GM21390 (cell line): ENCODE measurements at regions not wholly inside any gene's neighbourhood (a gene's known extent, or its start where the extent isn't known, plus 50 kb on each side); places are given as distances from the start of the nearest gene placed in this dataset.
"Not testable (repeated sequence)": the region's sequence is repeated elsewhere in the genome, so short reads cannot be mapped to it uniquely, and the experiment has no call there.

ENCODE experiments used
- ATAC-seq: cut with Tn5 transposase; IDR thresholded peaks from one replicate; pipeline ENCODE4 v1.9.1; 2021; ENCODE audit not compliant: unreplicated experiment

DNA sequence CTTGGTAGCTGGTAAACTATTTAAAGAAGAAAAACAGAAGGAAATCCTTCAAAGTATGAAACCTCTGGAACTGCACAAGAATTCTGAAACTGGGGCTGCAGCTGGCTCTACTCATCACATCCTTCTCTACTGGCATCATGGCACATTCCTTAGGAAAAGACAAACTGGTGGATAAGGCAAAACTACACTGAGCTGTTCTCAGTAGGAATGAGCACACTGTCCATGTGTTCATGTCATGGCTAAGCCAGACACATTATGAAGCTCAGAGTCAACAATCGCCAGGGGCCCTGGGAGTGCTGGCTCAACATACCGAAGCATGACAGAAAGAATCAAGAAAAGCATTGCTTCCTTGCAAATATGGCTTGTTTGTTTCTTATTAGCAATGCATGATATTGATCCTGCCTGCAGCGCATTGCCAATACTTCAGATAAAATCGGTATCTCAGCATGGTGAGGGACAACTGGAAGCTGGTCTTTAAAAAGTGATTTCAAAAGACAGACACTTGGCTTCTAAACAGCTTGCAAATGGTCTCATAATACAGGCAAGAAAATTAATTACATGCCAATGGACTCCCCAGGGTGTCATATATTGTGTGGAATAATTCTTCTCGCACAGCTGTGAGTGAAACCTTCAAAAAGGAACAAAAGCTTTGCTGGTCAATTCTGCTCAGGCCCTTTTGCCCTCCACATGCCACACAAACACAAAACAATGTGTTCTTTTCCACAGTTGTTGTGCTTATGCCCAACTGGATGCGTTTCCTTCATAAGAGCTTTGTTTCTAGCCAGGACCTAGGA lies 300.2 kb upstream of the VCX start:
- no peak for ATAC-seq

DNA sequence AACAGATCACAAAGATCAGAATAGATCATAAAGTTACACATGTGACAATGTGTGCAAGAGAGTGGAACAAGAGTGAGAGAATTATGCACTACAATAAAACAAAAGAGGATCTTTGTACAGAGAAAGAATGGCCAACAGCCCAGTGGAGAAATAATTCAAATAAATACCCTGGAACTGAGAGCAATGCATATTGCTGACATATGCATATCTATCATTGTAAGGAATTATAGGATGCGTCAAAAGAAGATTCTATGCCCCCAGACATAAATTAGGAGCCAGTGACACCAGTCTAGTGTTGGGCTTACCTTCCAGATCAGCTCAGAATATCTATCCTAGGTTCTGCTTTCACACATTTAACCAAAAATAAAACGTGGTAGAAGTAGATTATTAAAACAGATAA lies 320.1 kb upstream of the VCX start:
- ATAC-seq, result no peak

DNA sequence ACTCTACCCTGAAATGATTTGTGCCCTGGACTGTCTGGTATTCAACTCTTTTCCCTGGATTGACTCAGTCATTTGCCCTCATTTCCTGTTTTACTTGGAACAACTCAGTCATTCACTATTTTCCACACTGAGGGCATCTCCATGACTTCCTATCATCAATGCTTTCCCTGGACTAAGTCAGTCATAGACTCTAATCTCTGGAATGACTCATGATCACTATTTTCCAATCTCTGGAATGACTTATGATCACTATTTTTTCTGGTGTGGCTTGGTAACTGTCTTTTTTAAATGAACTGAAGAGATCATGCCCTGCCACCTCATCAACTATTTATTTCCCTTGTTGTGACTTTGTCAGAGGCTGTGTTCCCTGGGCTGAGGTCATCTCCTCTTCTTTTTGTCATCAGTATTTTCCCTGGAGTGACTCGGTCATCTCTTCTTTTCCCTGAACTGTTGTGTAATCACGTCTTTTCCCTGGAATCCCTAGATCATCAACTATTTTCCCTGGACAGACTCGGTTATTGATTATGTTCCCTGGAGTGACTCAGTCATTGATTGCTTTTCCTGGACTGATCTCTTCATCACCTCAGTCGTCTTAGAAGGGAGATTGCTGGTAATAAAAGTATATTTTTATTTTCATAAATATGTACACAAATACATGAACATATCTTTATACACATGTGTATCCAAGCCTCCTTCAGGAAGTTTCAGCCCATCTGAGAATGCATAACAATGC lies 327.1 kb upstream of the VCX start:
- ATAC-seq, result no peak

DNA sequence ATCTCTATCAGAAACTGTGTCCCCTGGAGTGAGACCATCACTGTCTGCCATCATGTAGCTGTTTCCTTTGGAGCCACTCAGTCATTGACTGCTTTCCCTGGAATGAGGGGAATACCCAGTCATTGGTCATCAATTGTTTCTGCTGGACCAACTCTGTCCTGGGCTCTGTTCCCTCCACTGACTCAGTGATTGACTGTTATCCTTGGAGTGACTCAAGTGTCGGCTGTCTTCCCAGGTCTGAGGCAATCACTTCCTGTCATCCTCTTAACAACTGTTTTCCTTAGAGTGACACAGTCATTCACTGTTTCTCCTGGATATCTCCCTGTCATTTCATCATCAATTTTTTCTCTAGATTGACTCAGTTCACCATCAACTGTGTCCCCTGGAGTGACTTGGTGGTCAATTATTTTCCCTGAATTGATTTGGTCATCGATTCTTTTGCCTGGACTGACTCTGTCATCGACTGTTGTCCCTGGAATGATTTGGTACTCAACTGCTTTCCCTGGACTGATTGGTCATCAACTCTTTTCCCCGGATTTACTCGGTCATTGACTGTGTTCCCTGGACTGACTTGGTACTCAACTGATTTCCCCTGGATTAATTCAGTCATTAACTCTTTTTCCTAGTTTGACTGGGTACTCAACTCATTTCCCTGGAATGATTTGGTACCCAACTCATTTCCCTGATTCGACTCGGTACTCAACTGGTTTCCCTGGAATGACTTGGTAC lies 327.9 kb upstream of the VCX start:
- ATAC-seq, result no peak

DNA sequence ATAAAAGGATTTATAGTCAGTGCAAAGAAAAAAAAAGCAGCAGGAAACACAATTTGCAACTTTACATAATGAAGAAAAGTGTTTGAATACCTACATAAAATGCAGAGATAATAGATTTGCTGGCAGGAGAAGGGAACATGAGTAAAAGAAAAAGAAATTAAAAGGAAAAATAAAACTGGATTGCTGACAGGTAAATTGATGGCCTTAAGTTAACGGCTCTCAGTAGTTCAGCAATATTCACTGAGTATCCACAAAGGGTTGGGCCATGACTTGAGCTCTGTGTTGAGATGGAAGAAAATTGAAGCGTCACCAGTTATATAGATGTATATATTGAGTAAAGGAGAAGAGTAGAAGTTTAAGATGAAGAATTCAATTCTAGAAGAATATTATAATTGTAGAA lies 330.1 kb upstream of the VCX start:
- no peak for ATAC-seq

DNA sequence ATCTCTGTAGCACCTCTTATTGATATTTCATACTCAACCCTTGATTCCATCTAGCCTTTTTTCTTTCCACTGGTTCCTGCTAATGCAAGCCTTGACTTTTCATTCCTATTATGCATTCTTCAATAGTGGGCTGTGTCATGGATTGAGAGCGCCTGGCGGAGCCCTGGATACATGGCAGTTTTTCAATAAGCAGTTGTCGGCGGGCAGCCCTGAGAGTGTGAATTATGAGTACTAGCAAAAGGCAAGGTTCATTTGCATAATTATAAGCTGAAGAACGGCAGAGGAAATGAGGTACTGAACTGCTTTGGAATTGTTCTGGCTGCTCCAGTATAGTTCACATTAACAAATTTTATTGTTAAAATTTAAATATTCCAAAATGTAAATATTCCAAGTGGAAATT lies 339.7 kb upstream of the VCX start:
- ATAC-seq, result no peak

DNA sequence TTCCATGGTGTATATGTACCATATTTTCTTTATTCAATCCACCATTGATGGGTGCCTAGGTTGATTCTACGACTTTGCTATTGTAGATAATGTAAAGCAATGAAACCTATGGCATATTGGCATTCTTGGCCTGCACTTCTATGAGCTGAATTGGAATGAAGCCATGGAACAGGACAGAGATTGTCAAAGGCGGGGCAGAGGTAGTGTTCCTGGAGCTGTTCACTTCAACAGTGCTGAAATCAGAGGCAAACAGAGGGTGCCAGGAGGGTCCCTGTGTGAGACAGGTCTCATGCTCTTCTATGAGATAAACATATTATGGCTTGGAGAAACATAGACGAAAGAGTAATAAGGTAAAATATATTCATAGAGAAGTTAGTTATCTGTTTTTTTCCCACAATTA lies 342.6 kb upstream of the VCX start:
- no peak for ATAC-seq

DNA sequence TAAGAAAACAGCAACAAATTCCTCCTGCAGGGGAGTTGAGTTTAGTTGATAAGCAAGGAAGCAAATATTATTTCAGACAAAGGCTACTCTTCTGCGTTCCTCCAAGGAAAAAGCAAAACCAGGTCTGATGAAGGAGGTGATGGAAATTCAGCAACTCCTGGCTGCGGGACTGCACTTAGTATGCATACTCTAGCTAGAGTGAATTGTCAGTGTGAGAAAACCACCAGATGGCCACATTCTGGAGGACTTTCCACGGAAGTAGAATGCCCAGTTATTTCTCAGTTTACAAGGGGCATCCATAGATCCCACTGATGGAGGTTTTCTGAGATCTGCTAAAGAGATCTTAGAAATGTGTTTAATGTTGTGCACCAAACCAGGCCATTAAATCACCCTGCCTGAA lies 338.6 kb upstream of the PUDP start:
- no peak for ATAC-seq

DNA sequence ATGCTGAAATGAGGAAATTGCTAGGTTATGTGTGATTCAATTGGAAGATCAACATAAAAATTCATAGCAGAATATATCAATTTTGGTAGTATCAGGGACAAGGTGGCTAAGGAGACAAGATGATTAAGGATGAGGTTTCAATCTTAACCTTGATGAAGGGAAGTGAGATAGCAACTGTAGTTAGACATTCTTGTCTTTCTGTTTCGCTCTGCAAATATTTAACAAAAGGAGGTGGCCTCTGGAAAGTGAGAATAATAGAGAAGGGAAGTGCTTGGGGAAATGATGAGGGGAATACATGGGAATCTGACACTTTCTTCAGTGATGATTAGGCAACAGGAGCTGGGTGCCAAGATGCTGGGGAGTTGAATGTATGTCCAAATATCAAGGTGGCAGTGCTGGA lies 337.1 kb upstream of the PUDP start:
- no peak for ATAC-seq

DNA sequence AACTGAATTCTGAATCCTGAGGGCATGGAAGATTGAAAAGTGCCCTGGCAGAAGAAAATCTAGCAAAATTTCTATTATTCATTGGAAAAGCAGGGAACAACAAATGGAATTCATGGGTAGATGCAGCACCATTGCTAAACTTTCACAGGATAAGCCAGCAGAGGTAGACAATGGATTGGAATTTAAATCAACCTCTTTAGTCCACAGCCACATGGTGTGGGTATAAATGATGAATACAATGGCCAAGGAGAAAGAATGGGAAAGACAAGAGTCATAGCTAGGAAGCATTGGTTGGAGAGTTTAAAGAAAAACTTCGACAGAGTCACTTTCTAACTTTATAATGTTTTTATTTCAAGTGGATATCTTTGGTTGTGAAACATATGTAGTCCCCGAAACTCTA lies 332.8 kb upstream of the PUDP start:
- ATAC-seq, result no peak

DNA sequence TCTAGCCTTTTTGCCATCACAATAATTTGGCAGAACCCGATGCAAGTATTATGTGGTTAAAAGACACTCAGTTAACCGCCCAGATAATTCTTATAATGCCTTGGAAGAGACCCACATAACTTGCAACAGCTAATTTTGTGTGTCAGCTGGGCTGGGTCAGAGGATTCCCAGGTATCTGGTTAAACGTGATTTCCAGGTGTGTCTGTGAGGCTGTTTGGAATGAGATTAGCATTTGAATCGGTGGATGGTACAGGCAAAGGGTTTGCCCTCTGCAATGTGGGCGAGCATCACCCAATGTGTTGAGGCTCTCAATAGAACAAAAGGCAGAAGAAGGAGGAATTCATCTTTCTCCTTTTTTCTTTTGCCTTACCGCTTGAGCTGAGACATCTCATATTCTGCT lies 314.2 kb upstream of the PUDP start:
- no peak for ATAC-seq

DNA sequence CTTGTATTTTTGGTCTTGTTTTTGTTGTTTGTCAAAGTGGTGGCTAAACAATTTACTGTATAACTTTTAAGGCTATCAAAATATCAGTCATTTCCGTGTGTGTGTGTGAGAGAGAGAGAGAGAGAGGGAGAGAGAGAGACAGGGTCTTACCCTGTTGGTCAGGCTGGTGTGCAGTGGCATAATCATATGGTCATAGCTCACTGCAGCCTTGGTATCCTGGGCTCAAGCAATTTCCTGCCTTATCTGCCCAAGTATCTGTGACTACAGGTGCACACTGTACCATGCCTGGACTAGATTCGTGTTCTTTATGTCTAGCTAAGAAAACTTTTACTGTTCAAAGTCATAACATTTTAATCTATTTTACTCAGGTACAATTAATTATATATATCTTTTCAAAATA lies 313.1 kb upstream of the PUDP start:
- ATAC-seq, result not testable (repeated sequence)

DNA sequence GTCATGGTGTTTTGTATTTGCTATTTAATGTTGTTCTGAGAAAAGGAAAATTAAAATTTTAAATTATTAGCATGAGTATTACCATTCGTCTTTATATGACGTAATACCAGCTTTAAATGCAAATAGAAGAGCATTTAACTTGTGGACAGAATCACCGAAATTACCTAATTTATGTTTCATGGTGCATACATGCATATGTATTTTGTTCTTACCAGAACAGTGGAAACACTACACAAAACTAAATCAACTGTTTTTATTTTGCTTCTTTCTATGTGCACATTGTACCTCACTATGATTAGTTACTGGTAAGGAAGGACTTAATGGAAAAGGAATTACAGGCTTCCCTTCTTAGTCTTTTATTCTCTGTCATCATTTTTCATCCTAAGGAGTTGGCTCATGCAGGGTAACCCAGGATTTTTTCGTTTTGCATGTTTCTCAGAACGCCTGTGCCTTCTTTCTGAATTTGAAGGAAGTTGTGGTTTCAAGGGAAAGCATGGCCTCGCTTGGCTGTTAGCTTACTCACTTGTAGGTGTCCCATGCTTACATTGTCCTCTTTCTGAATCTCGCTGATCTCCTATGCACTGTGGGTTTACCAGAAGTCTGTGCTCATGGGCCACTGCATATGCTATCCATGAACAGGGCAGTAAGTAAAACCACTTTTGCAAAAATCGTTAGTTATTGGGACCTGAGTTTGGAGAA lies 300.0 kb upstream of the PUDP start:
- no peak for ATAC-seq

DNA sequence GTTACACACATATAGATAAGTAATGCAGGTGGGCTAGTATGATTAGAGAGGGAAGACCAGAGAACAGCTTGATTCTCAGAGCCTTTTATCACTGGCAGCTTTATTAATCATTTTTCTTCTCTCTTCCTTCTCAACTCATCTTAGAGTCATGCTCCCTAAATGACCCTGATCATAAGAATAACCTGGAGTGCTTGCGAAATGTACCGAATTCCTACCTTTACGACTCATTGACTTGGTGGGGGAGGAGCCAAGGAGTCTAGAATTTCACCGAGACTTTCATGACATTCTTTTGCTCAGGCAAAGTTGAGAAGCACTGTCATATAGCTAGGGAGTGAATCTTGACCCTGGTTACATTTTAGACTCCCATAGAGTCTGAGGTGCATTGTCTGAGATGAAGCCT lies 298.9 kb upstream of the PUDP start:
- ATAC-seq, result no peak

DNA sequence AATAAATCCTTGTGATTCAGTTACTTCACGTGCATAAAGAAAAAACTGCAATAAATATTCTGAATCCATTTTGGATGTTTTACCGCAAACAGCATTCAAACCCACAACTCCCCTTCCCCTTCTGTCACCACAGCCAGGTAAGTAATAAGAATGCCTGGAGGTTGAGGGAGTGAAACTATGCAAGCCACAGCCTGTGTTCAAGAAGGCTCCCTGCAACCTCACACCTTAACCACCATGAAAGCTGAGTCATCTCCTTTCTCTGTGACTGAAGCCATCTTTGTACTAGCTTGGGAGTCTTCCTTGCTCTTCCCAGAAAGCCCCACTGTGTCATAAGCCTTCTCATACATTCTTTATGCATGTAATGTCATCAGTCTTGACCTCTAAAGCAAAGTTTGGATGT lies 297.0 kb upstream of the PUDP start:
- ATAC-seq, result peak; percentile 100

DNA sequence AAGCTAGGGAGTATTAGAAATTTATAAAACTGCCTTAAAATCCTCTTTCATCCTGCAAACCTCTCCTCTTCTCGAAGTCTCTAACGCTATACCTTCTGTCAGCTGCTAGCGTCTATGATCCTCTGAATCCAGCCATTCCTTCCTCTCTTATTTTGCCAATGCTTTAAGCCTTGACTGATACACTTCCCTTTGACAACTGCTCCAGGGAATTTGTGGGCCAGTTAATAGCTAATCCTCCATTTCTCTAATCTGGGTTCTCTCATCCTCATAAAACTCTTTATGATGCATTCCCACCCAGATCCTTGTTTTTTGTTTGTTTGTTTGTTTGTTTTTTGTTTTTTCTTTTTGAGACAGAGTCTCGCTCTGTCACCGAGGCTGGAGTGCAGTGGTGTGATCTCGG lies 293.6 kb upstream of the PUDP start:
- no peak for ATAC-seq

DNA sequence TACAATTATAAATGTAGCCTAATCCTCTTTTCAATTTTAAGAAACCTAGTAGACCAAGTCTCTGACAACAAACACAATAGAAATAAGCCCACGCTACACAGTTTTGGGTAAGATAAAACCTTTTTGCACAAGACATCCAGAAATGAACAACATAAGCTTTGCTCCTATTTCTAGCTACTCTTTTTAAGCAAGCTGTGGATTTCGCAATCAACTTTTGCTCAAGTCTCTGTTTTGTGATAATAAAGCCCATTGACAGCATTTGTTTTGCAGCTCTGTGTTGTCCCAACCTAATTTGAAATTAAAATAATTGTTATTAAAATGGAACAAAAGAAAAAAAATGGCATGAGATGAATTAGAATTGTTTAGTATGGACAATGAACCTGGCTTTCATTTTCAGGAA lies 287.9 kb upstream of the PUDP start:
- no peak for ATAC-seq

DNA sequence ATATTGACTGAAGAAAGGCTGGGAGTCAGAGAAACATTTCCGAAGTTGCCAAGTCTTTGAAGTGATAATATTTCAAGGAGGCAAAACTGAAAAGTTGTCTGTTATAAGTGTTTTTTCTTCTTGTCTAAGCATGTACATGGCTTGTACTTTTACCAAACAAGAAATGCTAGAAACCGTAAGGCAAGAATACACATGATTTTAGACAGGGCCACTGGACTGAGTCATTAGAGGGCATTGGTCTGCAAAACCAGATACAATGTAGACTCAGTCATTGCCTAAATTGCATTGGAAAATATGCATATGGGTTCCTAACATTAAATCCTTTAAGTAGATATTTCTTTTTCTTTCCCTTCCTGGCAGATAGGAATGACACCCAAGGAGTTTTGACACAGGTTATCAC lies 284.9 kb upstream of the PUDP start:
- no peak for ATAC-seq

DNA sequence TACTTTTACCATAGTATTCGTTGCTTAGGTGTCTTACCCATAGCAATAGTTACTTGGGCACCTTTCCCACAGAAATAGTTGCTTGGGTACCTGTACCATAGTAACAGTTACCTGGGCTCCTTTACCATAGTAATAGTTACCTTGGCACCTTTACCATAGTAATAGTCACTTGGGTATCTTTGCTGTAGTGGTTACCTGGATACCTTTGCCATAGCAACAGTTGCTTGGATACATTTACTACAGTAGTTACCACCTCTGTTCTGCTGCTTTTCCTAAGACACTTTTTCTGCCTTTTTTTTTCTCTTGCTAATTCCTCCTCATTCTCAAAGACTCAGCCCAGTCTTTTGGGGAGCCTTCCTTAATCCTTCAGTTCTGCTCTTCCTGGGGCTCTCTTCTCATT lies 272.8 kb upstream of the PUDP start:
- no peak for ATAC-seq

DNA sequence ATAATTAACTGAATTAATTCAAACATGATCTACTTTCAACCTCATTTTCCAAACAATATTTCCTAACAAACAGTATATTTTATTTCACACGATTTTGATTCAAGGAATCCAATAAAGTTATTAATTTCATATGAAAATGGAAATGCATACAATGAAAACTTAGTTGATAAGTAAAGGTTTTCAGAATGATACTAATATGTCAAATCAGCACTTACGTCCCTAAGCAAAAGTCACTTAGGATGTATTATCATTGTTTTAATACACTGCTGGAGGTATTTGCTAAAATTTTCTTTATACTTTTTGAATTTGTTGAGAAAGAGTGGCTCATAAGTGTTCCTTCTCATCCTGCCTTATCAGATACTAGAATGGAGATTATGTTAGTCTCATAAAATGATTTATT lies 266.8 kb upstream of the PUDP start:
- no peak for ATAC-seq

DNA sequence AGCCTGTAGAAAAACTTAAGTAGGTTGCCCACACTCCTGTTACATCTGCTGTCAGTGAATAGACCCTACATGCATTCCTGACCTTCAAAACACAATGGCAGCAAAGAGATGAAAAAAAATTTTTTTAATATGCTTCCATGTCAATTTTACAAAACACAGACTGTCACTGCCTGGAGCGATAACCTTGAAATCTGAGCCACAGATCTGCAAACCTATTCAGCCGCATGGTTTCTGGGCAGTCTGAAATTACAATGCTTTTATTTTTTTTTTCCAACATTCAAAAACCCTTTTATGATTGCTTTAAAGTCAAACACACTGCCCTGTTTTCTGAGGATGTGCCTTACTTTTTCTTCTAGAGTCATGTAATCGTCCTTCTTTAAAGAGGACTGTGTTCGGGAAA lies 264.9 kb upstream of the PUDP start:
- no peak for ATAC-seq

DNA sequence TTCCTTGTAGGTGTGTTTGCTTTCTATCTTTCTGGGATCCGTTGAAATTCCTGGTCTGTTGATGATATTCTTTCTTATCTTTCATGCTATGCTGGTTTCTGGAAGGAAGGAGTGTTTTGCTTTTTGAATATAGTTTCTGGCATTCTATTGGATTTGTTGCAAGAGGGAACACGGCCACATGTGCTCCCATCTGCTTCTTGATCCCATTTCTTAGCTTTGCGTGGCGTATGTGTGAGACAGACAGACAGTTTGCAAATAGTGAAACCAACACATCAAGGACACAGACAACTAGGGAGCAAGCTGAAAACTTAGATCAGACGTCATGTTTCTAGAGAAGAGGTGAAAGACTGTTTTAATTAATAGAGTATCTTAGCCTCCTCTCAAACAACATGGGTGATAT lies 261.9 kb upstream of the PUDP start:
- ATAC-seq, result no peak
